A549 (cell line): ENCODE measurements at regions not wholly inside any gene's neighbourhood (a gene's known extent, or its start where the extent isn't known, plus 50 kb on each side); places are given as distances from the start of the nearest gene placed in this dataset.

Experiments used
- ATAC-seq, 2 experiments: fragments of 200-7000 bp in 1 of 2; fragments of >200 bp in 1 of 2; cut with Nextera tagmentation in 1 of 2; cut with Tn5 transposase in 1 of 2; 3 replicates each; pipeline versions ENCODE4 v1.8.0 to v1.9.1; 2018 to 2020; ENCODE audit warnings: mild to moderate bottlenecking in 1 of 2, moderate library complexity in 1 of 2
- CTCF ChIA-PET: fragments of 300-600 bp; sonication (Branson Sonifier 250); formaldehyde crosslinking; extraction: SDS; loops from one replicate; lab custom pipeline; 2021; ENCODE audit warnings: antibody characterized with exemption, inconsistent platforms; lab: Yijun Ruan, JAX
- POLR2A ChIA-PET: fragments of 350-600 bp; formaldehyde crosslinking; extraction: SDS; loops from one replicate; lab custom pipeline; 2021; ENCODE audit warnings: antibody characterized with exemption, inconsistent platforms; lab: Yijun Ruan, JAX
- DNase-seq, 2 experiments: peaks; one replicate each; pipeline versions ENCODE4 v3.0.0 to v3.0.0-alpha.2; 2011 to 2016; ENCODE audit warnings: low read depth in 1 of 2, low spot score in 1 of 2
- FAIRE-seq: peaks from 2 replicates; lab custom pipeline; 2011; peaks lifted over from hg19 to GRCh38; lab: Jason Lieb, UNC
- H3K27ac ChIP-seq, 2 experiments: fragments of >200 bp; sonication (Bioruptor Twin); formaldehyde crosslinking; 3 replicates each; pipeline ENCODE4 v1.5.1; 2016 to 2017
- H3K4me1 ChIP-seq: fragments of >200 bp; sonication (Bioruptor Twin); formaldehyde crosslinking; 3 replicates; pipeline ENCODE4 v1.6.1; 2016
- H3K4me2 ChIP-seq: fragments of >200 bp; sonication (Bioruptor Twin); formaldehyde crosslinking; 3 replicates; pipeline ENCODE4 v1.6.1; 2016
- H3K4me3 ChIP-seq: fragments of >200 bp; sonication (Bioruptor Twin); formaldehyde crosslinking; 3 replicates; pipeline ENCODE4 v1.5.1; 2016
- H3K9me3 ChIP-seq: fragments of >200 bp; sonication (Bioruptor Twin); formaldehyde crosslinking; 3 replicates; pipeline ENCODE4 v1.6.1; 2016
- CEBPB ChIP-seq, 2 experiments: fragments of >200 bp in 1 of 2; sonication (Bioruptor Twin) in 1 of 2; formaldehyde crosslinking in 1 of 2; IDR thresholded peaks; 2 replicates each; pipeline ENCODE4 v1.6.1; 2012 to 2016
- CHD2 ChIP-seq: fragments of 150-350 bp; IDR thresholded peaks from 2 replicates; pipeline ENCODE4 v1.6.1; 2014; ENCODE audit warnings: low read length; ENCODE audit not compliant: partially characterized antibody
- CHD4 ChIP-seq: fragments of 200-600 bp; sonication (generic); IDR thresholded peaks from 2 replicates; pipeline ENCODE4 v1.6.1; 2016; ENCODE audit warnings: antibody characterized with exemption, mild to moderate bottlenecking, borderline replicate concordance
- EHF ChIP-seq: fragments of 250-450 bp; sonication (Bioruptor Pico); IDR thresholded peaks from 2 replicates; pipeline ENCODE4 v1.5.0; 2020; ENCODE audit warnings: mild to moderate bottlenecking
- EHMT2 ChIP-seq: fragments of 200-600 bp; sonication (generic); IDR thresholded peaks from 2 replicates; pipeline ENCODE4 v1.6.1; 2016; ENCODE audit warnings: antibody characterized with exemption, low read depth, mild to moderate bottlenecking, moderate library complexity
- ESRRA ChIP-seq: fragments of 150-350 bp; IDR thresholded peaks from 2 replicates; pipeline ENCODE4 v1.6.1; 2014; ENCODE audit warnings: mild to moderate bottlenecking, low read length, borderline replicate concordance
- FOSL2 ChIP-seq, 2 experiments: fragments of 450-650 bp in 1 of 2; fragments of >200 bp in 1 of 2; sonication (Bioruptor Twin) in 1 of 2; formaldehyde crosslinking; IDR thresholded peaks; 2 replicates each; pipeline versions ENCODE4 v1.5.0 to v1.6.1; 2016 to 2020; ENCODE audit warnings: mild to moderate bottlenecking in 1 of 2, moderate library complexity in 1 of 2
- GATA3 ChIP-seq: IDR thresholded peaks from 2 replicates; pipeline ENCODE4 v1.6.1; 2012; ENCODE audit warnings: borderline replicate concordance
- HDAC2 ChIP-seq: fragments of 200-600 bp; sonication (generic); IDR thresholded peaks from 2 replicates; pipeline ENCODE4 v1.6.1; 2016
- HEYL ChIP-seq: fragments of 250-450 bp; sonication (Bioruptor Pico); IDR thresholded peaks from 2 replicates; pipeline ENCODE4 v1.8.0; 2021; ENCODE audit warnings: mild to moderate bottlenecking, moderate library complexity
- HOXB13 ChIP-seq: fragments of 250-450 bp; sonication (Bioruptor Pico); IDR thresholded peaks from 2 replicates; pipeline ENCODE4 v1.5.0; 2020; ENCODE audit warnings: low read depth, mild to moderate bottlenecking, moderate library complexity
- KDM5A ChIP-seq: fragments of 200-600 bp; sonication (generic); IDR thresholded peaks from 2 replicates; pipeline ENCODE4 v1.6.1; 2016; ENCODE audit warnings: antibody characterized with exemption, mild to moderate bottlenecking
- NR3C1 ChIP-seq: fragments of >200 bp; sonication (Bioruptor Twin); formaldehyde crosslinking; IDR thresholded peaks from 3 replicates; pipeline ENCODE4 v1.6.1; 2017
- RAD21 ChIP-seq, 2 experiments: fragments of >200 bp in 1 of 2; sonication (Bioruptor Twin) in 1 of 2; formaldehyde crosslinking in 1 of 2; IDR thresholded peaks in 1 of 2; conservative IDR thresholded peaks in 1 of 2; 2 replicates in 1 of 2; 3 replicates in 1 of 2; pipeline ENCODE4 v1.6.1; 2012 to 2018; ENCODE audit warnings: inconsistent platforms in 1 of 2
- RCOR1 ChIP-seq: fragments of 150-350 bp; IDR thresholded peaks from 2 replicates; pipeline ENCODE4 v1.6.1; 2014; ENCODE audit warnings: antibody characterized with exemption, low read length, low read depth
- RNF2 ChIP-seq: fragments of 200-600 bp; sonication (generic); IDR thresholded peaks from 2 replicates; pipeline ENCODE4 v1.6.1; 2016; ENCODE audit warnings: low read depth, mild to moderate bottlenecking, antibody characterized with exemption, moderate library complexity, borderline replicate concordance
- SMC3 ChIP-seq: fragments of >200 bp; sonication (Bioruptor Twin); formaldehyde crosslinking; IDR thresholded peaks from 3 replicates; pipeline ENCODE4 v1.6.1; 2018; ENCODE audit warnings: inconsistent platforms
- SREBF2 ChIP-seq: fragments of 450-650 bp; IDR thresholded peaks from 2 replicates; pipeline ENCODE4 v1.6.1; 2014; ENCODE audit warnings: mild to moderate bottlenecking, moderate library complexity
- TFCP2L1 ChIP-seq: fragments of 250-450 bp; sonication (Bioruptor Pico); IDR thresholded peaks from 2 replicates; pipeline ENCODE4 v1.5.0; 2021; ENCODE audit warnings: mild to moderate bottlenecking
- WGBS: methylation state at CpG from one replicate; pipeline ENCODE4 v1.1.6; 2017; ENCODE audit errors: missing lambda C conversion rate; 5-methylcytosine and 5-hydroxymethylcytosine counted together
- TF ChIP-seq, protein P1 (sequence below): IDR thresholded peaks from 2 replicates; pipeline ENCODE4 v1.6.1; 2012; ENCODE audit warnings: low read depth, borderline replicate concordance
- TF ChIP-seq, protein P2 (sequence below): IDR thresholded peaks from 2 replicates; pipeline ENCODE4 v1.6.1; 2012
- TF ChIP-seq, protein P3 (sequence below): fragments of >200 bp; sonication (Bioruptor Twin); formaldehyde crosslinking; IDR thresholded peaks from 3 replicates; pipeline ENCODE4 v1.5.1; 2016
- TF ChIP-seq, protein P4 (sequence below): fragments of 250-450 bp; sonication (Bioruptor Pico); IDR thresholded peaks from 2 replicates; pipeline ENCODE4 v1.5.0; 2020; ENCODE audit warnings: low read depth, mild to moderate bottlenecking, moderate library complexity

DNA sequence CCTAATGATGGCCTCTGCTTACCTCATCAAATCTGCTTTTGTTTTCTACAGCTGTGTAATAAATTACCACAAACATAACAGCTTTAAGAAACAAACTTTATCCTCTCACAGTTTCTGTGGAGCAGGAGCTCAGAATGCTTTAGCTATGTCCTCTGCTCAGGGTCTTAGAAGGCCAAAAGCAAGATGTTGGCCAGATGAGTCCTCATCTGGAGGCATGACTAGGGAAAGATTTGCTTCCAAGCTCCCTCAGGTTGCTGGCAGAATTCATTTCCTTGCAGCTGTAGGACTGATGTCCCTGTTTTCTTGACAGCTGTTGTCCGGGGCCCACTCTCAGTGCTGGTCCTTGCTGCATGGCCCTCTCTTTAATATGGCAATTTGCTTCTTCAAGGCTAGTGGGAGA lies 116.7 kb upstream of the PDE5A start:
- POLR2A ChIA-PET, result no interaction called here
- TF ChIP-seq, protein P1, sequence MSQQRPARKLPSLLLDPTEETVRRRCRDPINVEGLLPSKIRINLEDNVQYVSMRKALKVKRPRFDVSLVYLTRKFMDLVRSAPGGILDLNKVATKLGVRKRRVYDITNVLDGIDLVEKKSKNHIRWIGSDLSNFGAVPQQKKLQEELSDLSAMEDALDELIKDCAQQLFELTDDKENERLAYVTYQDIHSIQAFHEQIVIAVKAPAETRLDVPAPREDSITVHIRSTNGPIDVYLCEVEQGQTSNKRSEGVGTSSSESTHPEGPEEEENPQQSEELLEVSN, result no peak
- TF ChIP-seq KDM5A (no peak), HEYL (no peak), EHF (no peak), SMC3 (no peak), FOSL2 (IDR thresholded peaks at IDR 0.05) (no peak), FOSL2 (CRISPR knock-in tag; IDR thresholded peaks at IDR 0.05) (no peak), CEBPB (IDR thresholded peaks at IDR 0.05) (no peak), CHD4 (no peak), RAD21 (conservative IDR thresholded peaks at IDR 0.05 in 1 of 2, IDR thresholded peaks at IDR 0.05 in 1 of 2) (no peak)
- TF ChIP-seq, protein P2, sequence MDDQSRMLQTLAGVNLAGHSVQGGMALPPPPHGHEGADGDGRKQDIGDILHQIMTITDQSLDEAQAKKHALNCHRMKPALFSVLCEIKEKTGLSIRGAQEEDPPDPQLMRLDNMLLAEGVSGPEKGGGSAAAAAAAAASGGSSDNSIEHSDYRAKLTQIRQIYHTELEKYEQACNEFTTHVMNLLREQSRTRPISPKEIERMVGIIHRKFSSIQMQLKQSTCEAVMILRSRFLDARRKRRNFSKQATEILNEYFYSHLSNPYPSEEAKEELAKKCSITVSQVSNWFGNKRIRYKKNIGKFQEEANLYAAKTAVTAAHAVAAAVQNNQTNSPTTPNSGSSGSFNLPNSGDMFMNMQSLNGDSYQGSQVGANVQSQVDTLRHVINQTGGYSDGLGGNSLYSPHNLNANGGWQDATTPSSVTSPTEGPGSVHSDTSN, result no peak
- TF ChIP-seq, all 56 proteins: peak for 0
- CTCF ChIA-PET, result interaction anchor here (0.9 kb wide), 1 partner anchor 8 kb away, joined by 4 read pairs; no protein-coding TSS in a partner anchor
- WGBS, result 69% methylated on average over 1 of the region's 1 CpG
- FAIRE-seq (no peak), DNase-seq (no peak), ATAC-seq (no peak)
- no peaks in the 10 kb centered on the region for H3K9me3 ChIP-seq
- H3K4me3 ChIP-seq, result no peak overlapping the region
- no peak overlapping the region for H3K27ac ChIP-seq
- no peaks in the 10 kb centered on the region for H3K4me1 ChIP-seq
- no peak overlapping the region for H3K4me2 ChIP-seq

DNA sequence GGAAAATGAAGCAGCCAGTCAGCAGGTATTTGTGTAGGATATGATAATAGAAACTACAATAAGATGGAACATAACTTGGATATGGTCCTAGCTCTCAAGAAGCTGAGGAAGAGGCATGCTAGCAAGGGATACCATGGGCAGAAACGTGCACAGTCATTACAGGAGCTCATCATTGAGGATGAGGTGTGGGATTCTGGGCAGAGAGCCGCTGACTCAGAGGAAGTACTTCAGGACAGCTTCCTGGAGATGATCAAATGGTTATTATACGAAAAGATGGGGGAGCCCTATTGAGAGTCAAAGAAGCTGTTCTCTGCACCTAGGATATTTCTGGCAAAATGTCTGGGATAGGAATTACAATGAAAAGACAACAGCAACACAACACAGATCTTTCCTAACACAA lies 116.0 kb upstream of the PDE5A start:
- TF ChIP-seq TFCP2L1, result no peak
- no peak for TF ChIP-seq CHD2
- CTCF ChIA-PET, result interaction anchor here (0.9 kb wide), 1 partner anchor 7 kb away, joined by 4 read pairs; no protein-coding TSS in a partner anchor
- H3K9me3 ChIP-seq, result no peaks in the 10 kb centered on the region
- POLR2A ChIA-PET, result no interaction called here
- H3K4me1 ChIP-seq, result no peaks in the 10 kb centered on the region
- no peak for ATAC-seq
- no peak overlapping the region for H3K27ac ChIP-seq
- no peak overlapping the region for H3K4me2 ChIP-seq
- WGBS, result 26% methylated on average over 3 of the region's 3 CpGs
- no peak for DNase-seq
- FAIRE-seq, result no peak
- H3K4me3 ChIP-seq, result no peak overlapping the region

DNA sequence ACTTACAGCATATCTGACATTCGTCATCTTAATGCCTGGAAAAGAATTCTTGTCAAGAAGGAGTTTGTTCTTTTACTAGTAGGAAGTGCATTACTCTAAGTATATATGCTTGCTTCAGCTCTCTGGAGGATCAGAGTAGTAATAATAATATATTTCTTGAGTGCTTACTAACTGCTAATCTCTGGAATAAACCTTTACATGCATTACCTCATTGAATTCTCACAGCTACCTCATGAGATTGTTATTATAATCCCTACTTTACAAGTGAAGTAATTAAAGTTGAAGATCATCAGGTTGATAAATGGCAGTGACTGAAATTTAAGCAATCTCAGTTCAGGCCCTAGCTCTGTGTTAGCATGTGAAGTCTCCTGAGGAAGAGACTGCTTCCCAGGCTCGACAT lies 115.0 kb upstream of the PDE5A start:
- H3K4me2 ChIP-seq, result no peak overlapping the region
- H3K4me3 ChIP-seq, result no peak overlapping the region
- DNase-seq (no peak), FAIRE-seq (no peak), ATAC-seq (no peak)
- WGBS, result 10% methylated on average over 2 of the region's 2 CpGs
- ChIA-PET CTCF (no interaction called here), POLR2A (no interaction called here)
- H3K27ac ChIP-seq, result no peak overlapping the region
- no peak for TF ChIP-seq NR3C1
- TF ChIP-seq, protein P3, sequence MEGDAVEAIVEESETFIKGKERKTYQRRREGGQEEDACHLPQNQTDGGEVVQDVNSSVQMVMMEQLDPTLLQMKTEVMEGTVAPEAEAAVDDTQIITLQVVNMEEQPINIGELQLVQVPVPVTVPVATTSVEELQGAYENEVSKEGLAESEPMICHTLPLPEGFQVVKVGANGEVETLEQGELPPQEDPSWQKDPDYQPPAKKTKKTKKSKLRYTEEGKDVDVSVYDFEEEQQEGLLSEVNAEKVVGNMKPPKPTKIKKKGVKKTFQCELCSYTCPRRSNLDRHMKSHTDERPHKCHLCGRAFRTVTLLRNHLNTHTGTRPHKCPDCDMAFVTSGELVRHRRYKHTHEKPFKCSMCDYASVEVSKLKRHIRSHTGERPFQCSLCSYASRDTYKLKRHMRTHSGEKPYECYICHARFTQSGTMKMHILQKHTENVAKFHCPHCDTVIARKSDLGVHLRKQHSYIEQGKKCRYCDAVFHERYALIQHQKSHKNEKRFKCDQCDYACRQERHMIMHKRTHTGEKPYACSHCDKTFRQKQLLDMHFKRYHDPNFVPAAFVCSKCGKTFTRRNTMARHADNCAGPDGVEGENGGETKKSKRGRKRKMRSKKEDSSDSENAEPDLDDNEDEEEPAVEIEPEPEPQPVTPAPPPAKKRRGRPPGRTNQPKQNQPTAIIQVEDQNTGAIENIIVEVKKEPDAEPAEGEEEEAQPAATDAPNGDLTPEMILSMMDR, result no peak
- no peaks in the 10 kb centered on the region for H3K4me1 ChIP-seq
- no peaks in the 10 kb centered on the region for H3K9me3 ChIP-seq

DNA sequence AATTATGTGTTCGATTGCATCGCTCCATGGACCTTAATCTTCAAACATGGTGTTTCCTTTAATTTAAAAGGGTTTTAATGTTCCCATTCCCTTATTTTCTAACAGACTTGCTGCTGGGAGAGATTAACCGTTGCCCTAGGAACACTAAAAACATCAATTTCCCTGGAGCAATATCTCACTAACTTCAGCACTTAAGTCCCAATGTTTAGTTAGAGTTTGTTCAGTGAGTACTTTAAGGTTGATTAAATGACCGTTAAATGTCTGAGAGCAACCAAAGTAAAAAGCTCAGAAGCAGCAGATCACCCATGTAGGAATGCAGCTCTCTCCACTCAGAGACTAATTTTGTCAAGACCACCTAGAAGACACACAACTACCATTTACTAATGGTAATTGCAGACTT lies 111.2 kb upstream of the PDE5A start:
- DNase-seq (no peak), FAIRE-seq (no peak), ATAC-seq (no peak)
- Histone ChIP-seq H3K4me1 (peaks cover 8% of the 10 kb centered on the region; the same call in 2 of the 3 replicates), H3K4me2 (no peak overlapping the region), H3K27ac (no peak overlapping the region), H3K9me3 (no peaks in the 10 kb centered on the region), H3K4me3 (no peak overlapping the region)
- 61% methylated on average over 4 of the region's 4 CpGs for WGBS
- CTCF ChIA-PET, result no interaction called here
- POLR2A ChIA-PET, result no interaction called here
- no peak for TF ChIP-seq FOSL2 (IDR thresholded peaks at IDR 0.05)
- no peak for TF ChIP-seq FOSL2 (CRISPR knock-in tag; IDR thresholded peaks at IDR 0.05)
- TF ChIP-seq SREBF2, result no peak
- no peak for TF ChIP-seq RNF2
- no peak for TF ChIP-seq HDAC2
- TF ChIP-seq RAD21 (conservative IDR thresholded peaks at IDR 0.05 in 1 of 2, IDR thresholded peaks at IDR 0.05 in 1 of 2), result no peak
- no peak for TF ChIP-seq NR3C1
- no peak for TF ChIP-seq HOXB13
- TF ChIP-seq HEYL, result no peak
- TF ChIP-seq GATA3, result no peak
- TF ChIP-seq, protein P1, result no peak
- TF ChIP-seq RCOR1, result no peak
- TF ChIP-seq, protein P4, sequence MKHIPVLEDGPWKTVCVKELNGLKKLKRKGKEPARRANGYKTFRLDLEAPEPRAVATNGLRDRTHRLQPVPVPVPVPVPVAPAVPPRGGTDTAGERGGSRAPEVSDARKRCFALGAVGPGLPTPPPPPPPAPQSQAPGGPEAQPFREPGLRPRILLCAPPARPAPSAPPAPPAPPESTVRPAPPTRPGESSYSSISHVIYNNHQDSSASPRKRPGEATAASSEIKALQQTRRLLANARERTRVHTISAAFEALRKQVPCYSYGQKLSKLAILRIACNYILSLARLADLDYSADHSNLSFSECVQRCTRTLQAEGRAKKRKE (CRISPR knock-in tag), result no peak
- TF ChIP-seq ESRRA, result no peak
- no peak for TF ChIP-seq EHMT2
